Mucosa of descending colon (tissue), 3 donors: ENCODE measurements at regions not wholly inside any gene's neighbourhood (a gene's known extent, or its start where the extent isn't known, plus 50 kb on each side); places are given as distances from the start of the nearest gene placed in this dataset.
"Not testable (repeated sequence)": the region's sequence is repeated elsewhere in the genome, so short reads cannot be mapped to it uniquely, and the experiment has no call there.

Source experiments
- ATAC-seq: fragments of 200-7000 bp; cut with Tn5 transposase; one replicate; pipeline ENCODE4 v1.9.1; 2020; ENCODE audit warnings: mild to moderate bottlenecking, moderate library complexity
- DNase-seq, 3 donors: peaks; one replicate each; pipeline ENCODE4 v3.0.0-alpha.2; 2020
- H3K36me3 ChIP-seq: fragments of 200-600 bp; one replicate; pipeline ENCODE4 v1.8.0; 2021; ENCODE audit warnings: low read depth, mild to moderate bottlenecking
- H3K4me1 ChIP-seq: fragments of 200-600 bp; one replicate; pipeline ENCODE4 v1.8.0; 2021; ENCODE audit warnings: low read depth, mild to moderate bottlenecking
- H3K4me3 ChIP-seq: fragments of 200-600 bp; one replicate; pipeline ENCODE4 v1.8.0; 2021; ENCODE audit warnings: mild to moderate bottlenecking
- H3K9me3 ChIP-seq: fragments of 200-600 bp; one replicate; pipeline ENCODE4 v1.8.0; 2021; ENCODE audit warnings: mild to moderate bottlenecking
- CTCF ChIP-seq: fragments of 200-600 bp; IDR thresholded peaks from one replicate; pipeline ENCODE4 v1.8.0; 2022; ENCODE audit warnings: antibody characterized with exemption, mild to moderate bottlenecking
- intact Hi-C, 2 donors: fragments of 100-400 bp; cut with DNase I in 1 of 2; cut with micrococcal nuclease in 1 of 2; formaldehyde crosslinking; loops; one replicate each; pipeline versions ENCODE4 v1.11.0 to v1.11.1; 2022; cut with DNase I, micrococcal nuclease
- donor health status: DM: no; HTN: no; CAD: no; lungs with moderate emphysema.
- donor health status: DM: no; HTN: no; CAD: no.
- donor health status: DM: no; HTN: yes; CAD: no.

- no peak for ATAC-seq
- Histone ChIP-seq H3K4me3 (no peak overlapping the region), H3K4me1 (no peaks in the 10 kb centered on the region), H3K9me3 (no peaks in the 10 kb centered on the region), H3K36me3 (no peaks in the 10 kb centered on the region)
- intact Hi-C loops: no loop called here
- no peak for TF ChIP-seq CTCF
- DNase-seq: no peak
Observed at GRCh38 chr6:139446138-139446715, 71.8 kb upstream of the CITED2 start.

- intact Hi-C loops, H3K4me3 ChIP-seq, H3K36me3 ChIP-seq, ATAC-seq, H3K4me1 ChIP-seq, H3K9me3 ChIP-seq, DNase-seq: not testable (repeated sequence)
Observed at GRCh38 chr6:139444273-139444787, 69.9 kb upstream of the CITED2 start.

- no peaks in the 10 kb centered on the region for H3K36me3 ChIP-seq
- no peak for TF ChIP-seq CTCF
- H3K4me3 ChIP-seq: no peak overlapping the region
- ATAC-seq: no peak
- no peak for DNase-seq
- H3K4me1 ChIP-seq: no peaks in the 10 kb centered on the region
- intact Hi-C loops: no loop called here
- no peaks in the 10 kb centered on the region for H3K9me3 ChIP-seq
Observed at GRCh38 chr6:139443231-139444112, 69.0 kb upstream of the CITED2 start.

- Histone ChIP-seq H3K4me1 (no peaks in the 10 kb centered on the region), H3K9me3 (no peaks in the 10 kb centered on the region), H3K4me3 (no peak overlapping the region), H3K36me3 (no peaks in the 10 kb centered on the region)
- no peak for TF ChIP-seq CTCF
- ATAC-seq: no peak
- intact Hi-C loops: no loop called here
- no peak for DNase-seq
Observed at GRCh38 chr6:139442188-139442671, 67.8 kb upstream of the CITED2 start.

- H3K4me1 ChIP-seq: no peaks in the 10 kb centered on the region
- H3K9me3 ChIP-seq: no peaks in the 10 kb centered on the region
- H3K36me3 ChIP-seq: no peaks in the 10 kb centered on the region
- ATAC-seq: no peak
- no peak overlapping the region for H3K4me3 ChIP-seq
- no peak for TF ChIP-seq CTCF
- no peak for DNase-seq
- intact Hi-C loops: no loop called here
Observed at GRCh38 chr6:139439349-139439748, 64.9 kb upstream of the CITED2 start.

- Histone ChIP-seq H3K4me3 (no peak overlapping the region), H3K4me1 (no peaks in the 10 kb centered on the region), H3K36me3 (no peaks in the 10 kb centered on the region), H3K9me3 (no peaks in the 10 kb centered on the region)
- intact Hi-C loops: no loop called here
- no peak for DNase-seq
- ATAC-seq: no peak
- TF ChIP-seq CTCF: no peak
Observed at GRCh38 chr6:139438775-139439174, 64.3 kb upstream of the CITED2 start.
